H9 (cell line): ENCODE measurements at regions not wholly inside any gene's neighbourhood (a gene's known extent, or its start where the extent isn't known, plus 50 kb on each side); places are given as distances from the start of the nearest gene placed in this dataset.

Source experiments
- DNase-seq: peaks from one replicate; pipeline ENCODE4 v3.0.0-alpha.2; 2017
- H2AFZ ChIP-seq: one replicate; pipeline ENCODE4 v1.6.1; 2013; ENCODE audit warnings: mild to moderate bottlenecking, low read length, control low read depth, moderate library complexity
- H2AK5ac ChIP-seq: 2 replicates; pipeline ENCODE4 v1.6.1; 2013; ENCODE audit warnings: low read length, control low read depth, mixed read lengths; ENCODE audit not compliant: insufficient read length
- H2BK120ac ChIP-seq: one replicate; pipeline ENCODE4 v1.6.1; 2013; ENCODE audit warnings: low read depth, mild to moderate bottlenecking, low read length, control low read depth, inconsistent platforms; ENCODE audit not compliant: poor library complexity, severe bottlenecking
- H2BK12ac ChIP-seq: 2 replicates; pipeline ENCODE4 v1.6.1; 2013; ENCODE audit warnings: low read length, control low read depth, mixed read lengths, low read depth; ENCODE audit not compliant: insufficient read length
- H2BK15ac ChIP-seq: 2 replicates; pipeline ENCODE4 v1.6.1; 2013; ENCODE audit warnings: low read depth, low read length, control low read depth
- H2BK20ac ChIP-seq: one replicate; pipeline ENCODE4 v1.6.1; 2013; ENCODE audit warnings: low read depth, mild to moderate bottlenecking, low read length, control low read depth, inconsistent platforms; ENCODE audit not compliant: poor library complexity, severe bottlenecking
- H2BK5ac ChIP-seq: 2 replicates; pipeline ENCODE4 v1.6.1; 2013; ENCODE audit warnings: low read length, control low read depth, mixed read lengths; ENCODE audit not compliant: insufficient read length
- H3K14ac ChIP-seq: 2 replicates; pipeline ENCODE4 v1.6.1; 2013; ENCODE audit warnings: low read length, control low read depth; ENCODE audit not compliant: insufficient read depth
- H3K18ac ChIP-seq: 2 replicates; pipeline ENCODE4 v1.6.1; 2013; ENCODE audit warnings: low read depth, mild to moderate bottlenecking, mixed read lengths, low read length, control low read depth; ENCODE audit not compliant: insufficient read length
- H3K23ac ChIP-seq: 2 replicates; pipeline ENCODE4 v1.6.1; 2013; ENCODE audit warnings: low read length, control low read depth, mixed read lengths, low read depth; ENCODE audit not compliant: insufficient read length
- H3K23me2 ChIP-seq: 2 replicates; pipeline ENCODE4 v1.6.1; 2013; ENCODE audit warnings: low read depth, mild to moderate bottlenecking, mixed read lengths, low read length, control low read depth; ENCODE audit not compliant: insufficient read length, poor library complexity, severe bottlenecking
- H3K27ac ChIP-seq: 2 replicates; pipeline ENCODE4 v1.5.1; 2013; ENCODE audit warnings: low read length, control low read depth, mixed read lengths, low read depth; ENCODE audit not compliant: insufficient read length
- H3K27me3 ChIP-seq: 2 replicates; pipeline ENCODE4 v1.6.1; 2013; ENCODE audit warnings: low read length, control low read depth, inconsistent platforms; ENCODE audit not compliant: insufficient read depth
- H3K4ac ChIP-seq: 2 replicates; pipeline ENCODE4 v1.6.1; 2013; ENCODE audit warnings: low read depth, mild to moderate bottlenecking, control low read depth, inconsistent platforms, low read length, moderate library complexity
- H3K4me1 ChIP-seq: 2 replicates; pipeline ENCODE4 v1.6.1; 2013; ENCODE audit warnings: low read length, control low read depth, inconsistent platforms; ENCODE audit not compliant: insufficient read depth
- H3K4me2 ChIP-seq: 2 replicates; pipeline ENCODE4 v1.6.1; 2013; ENCODE audit warnings: low read length, control low read depth, mixed read lengths; ENCODE audit not compliant: insufficient read length, insufficient read depth
- H3K56ac ChIP-seq: 2 replicates; pipeline ENCODE4 v1.6.1; 2013; ENCODE audit warnings: low read depth, mild to moderate bottlenecking, mixed read lengths, low read length, control low read depth; ENCODE audit not compliant: insufficient read length
- H3K79me1 ChIP-seq: 2 replicates; pipeline ENCODE4 v1.6.1; 2013; ENCODE audit warnings: low read depth, mild to moderate bottlenecking, moderate library complexity, low read length, control low read depth, inconsistent platforms; ENCODE audit not compliant: insufficient read depth, poor library complexity, severe bottlenecking
- H3K79me2 ChIP-seq: 2 replicates; pipeline ENCODE4 v1.6.1; 2013; ENCODE audit warnings: low read length, control low read depth, inconsistent platforms; ENCODE audit not compliant: insufficient read depth
- H3K9ac ChIP-seq: 2 replicates; pipeline ENCODE4 v1.6.1; 2013; ENCODE audit warnings: low read length, control low read depth, mixed read lengths; ENCODE audit not compliant: insufficient read length; ENCODE audit errors: extremely low read depth
- H3K9me3 ChIP-seq: one replicate; pipeline ENCODE4 v1.6.1; 2013; ENCODE audit warnings: low read depth, low read length, inconsistent platforms; ENCODE audit not compliant: control insufficient read depth
- H3T11ph ChIP-seq: one replicate; pipeline ENCODE4 v1.6.1; 2013; ENCODE audit warnings: mild to moderate bottlenecking, low read length, control low read depth, inconsistent platforms
- H4K20me1 ChIP-seq: one replicate; pipeline ENCODE4 v1.6.1; 2013; ENCODE audit not compliant: control insufficient read depth, insufficient read length, insufficient read depth
- H4K5ac ChIP-seq: 2 replicates; pipeline ENCODE4 v1.6.1; 2013; ENCODE audit warnings: low read depth, mild to moderate bottlenecking, mixed read lengths, low read length, control low read depth; ENCODE audit not compliant: insufficient read length
- H4K8ac ChIP-seq: replicated peaks from 2 replicates; pipeline ENCODE4 v1.6.1; 2013; ENCODE audit warnings: low read length, control low read depth, mixed read lengths, low read depth; ENCODE audit not compliant: insufficient read length
- H4K91ac ChIP-seq: 2 replicates; pipeline ENCODE4 v1.6.1; 2013; ENCODE audit warnings: low read depth, mild to moderate bottlenecking, moderate library complexity, mixed read lengths, low read length, control low read depth; ENCODE audit not compliant: insufficient read length
- H3K27ac Mint-ChIP-seq, 3 experiments: 2 replicates in 2 of 3; 3 replicates in 1 of 3; pipeline ENCODE4 v1.8.0; 2020 to 2021; ENCODE audit warnings: mixed read lengths in 3 of 3, mild to moderate bottlenecking in 1 of 3, moderate library complexity in 1 of 3
- H3K27me3 Mint-ChIP-seq: 2 replicates; pipeline ENCODE4 v1.8.0; 2021; ENCODE audit warnings: low read depth, mild to moderate bottlenecking, moderate library complexity, mixed read lengths
- H3K36me3 Mint-ChIP-seq, 3 experiments: 2 replicates in 2 of 3; 3 replicates in 1 of 3; pipeline ENCODE4 v1.8.0; 2020 to 2021; ENCODE audit warnings: low read depth in 3 of 3, mixed read lengths in 3 of 3; ENCODE audit not compliant: insufficient read depth in 1 of 3
- H3K4me1 Mint-ChIP-seq, 2 experiments: 2 replicates each; pipeline ENCODE4 v1.8.0; 2020; ENCODE audit warnings: mixed read lengths in 2 of 2
- H3K4me3 Mint-ChIP-seq, 2 experiments: 2 replicates in 1 of 2; 3 replicates in 1 of 2; pipeline ENCODE4 v1.8.0; 2020 to 2021; ENCODE audit warnings: mild to moderate bottlenecking in 2 of 2, mixed read lengths in 2 of 2, moderate library complexity in 1 of 2
- H3K9me3 Mint-ChIP-seq, 2 experiments: 2 replicates in 1 of 2; 3 replicates in 1 of 2; pipeline ENCODE4 v1.8.0; 2020; ENCODE audit warnings: mild to moderate bottlenecking in 2 of 2, mixed read lengths in 2 of 2, moderate library complexity in 1 of 2
- WGBS: extraction: QIAGEN DNeasy Blood & Tissue Kit; methylation state at CpG from one replicate; pipeline ENCODE4 v1.1.7; 2013; ENCODE audit warnings: missing lambda C conversion rate, low lambda C conversion rate, mixed read lengths; ENCODE audit not compliant: insufficient read length; ENCODE audit errors: extremely low coverage; 5-methylcytosine and 5-hydroxymethylcytosine counted together
- TF ChIP-seq, protein P1 (sequence below): fragments of 200-600 bp; sonication (generic); conservative IDR thresholded peaks from 3 replicates; pipeline ENCODE4 v1.8.0; 2021; ENCODE audit warnings: antibody characterized with exemption, mild to moderate bottlenecking

DNA sequence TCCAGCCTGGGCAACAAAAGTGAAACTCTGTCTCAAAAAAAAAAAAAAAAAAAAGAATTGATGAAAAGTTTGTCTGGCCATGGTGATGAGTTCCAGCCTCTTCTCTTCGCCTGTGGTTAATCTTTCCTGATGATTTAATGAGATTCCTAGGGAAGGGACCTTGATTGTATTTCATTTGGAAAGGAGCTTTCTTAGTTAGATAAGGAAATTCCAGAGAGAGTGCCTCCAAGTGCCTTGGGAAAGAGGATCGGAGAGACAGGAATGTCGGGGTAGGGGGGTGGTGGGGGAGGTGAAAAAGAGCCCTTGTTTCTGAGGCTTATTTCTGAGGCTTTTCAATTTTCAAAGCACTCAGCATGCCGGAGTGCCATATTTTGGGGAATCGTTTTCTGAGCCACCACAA is 93.2 kb upstream of the SIAH1 start:
- TF ChIP-seq, protein P1, sequence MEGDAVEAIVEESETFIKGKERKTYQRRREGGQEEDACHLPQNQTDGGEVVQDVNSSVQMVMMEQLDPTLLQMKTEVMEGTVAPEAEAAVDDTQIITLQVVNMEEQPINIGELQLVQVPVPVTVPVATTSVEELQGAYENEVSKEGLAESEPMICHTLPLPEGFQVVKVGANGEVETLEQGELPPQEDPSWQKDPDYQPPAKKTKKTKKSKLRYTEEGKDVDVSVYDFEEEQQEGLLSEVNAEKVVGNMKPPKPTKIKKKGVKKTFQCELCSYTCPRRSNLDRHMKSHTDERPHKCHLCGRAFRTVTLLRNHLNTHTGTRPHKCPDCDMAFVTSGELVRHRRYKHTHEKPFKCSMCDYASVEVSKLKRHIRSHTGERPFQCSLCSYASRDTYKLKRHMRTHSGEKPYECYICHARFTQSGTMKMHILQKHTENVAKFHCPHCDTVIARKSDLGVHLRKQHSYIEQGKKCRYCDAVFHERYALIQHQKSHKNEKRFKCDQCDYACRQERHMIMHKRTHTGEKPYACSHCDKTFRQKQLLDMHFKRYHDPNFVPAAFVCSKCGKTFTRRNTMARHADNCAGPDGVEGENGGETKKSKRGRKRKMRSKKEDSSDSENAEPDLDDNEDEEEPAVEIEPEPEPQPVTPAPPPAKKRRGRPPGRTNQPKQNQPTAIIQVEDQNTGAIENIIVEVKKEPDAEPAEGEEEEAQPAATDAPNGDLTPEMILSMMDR: no peak
- Histone ChIP-seq H3K23ac (no peak overlapping the region), H2BK120ac (no peak overlapping the region), H3K79me2 (no peaks in the 10 kb centered on the region), H3K9ac (no peak overlapping the region), H4K91ac (no peak overlapping the region), H3K79me1 (no peaks in the 10 kb centered on the region), H4K5ac (no peak overlapping the region), H3K27me3 (no peaks in the 10 kb centered on the region), H2BK20ac (no peak overlapping the region), H3K23me2 (no peaks in the 10 kb centered on the region), H3T11ph (no peak overlapping the region), H3K14ac (no peak overlapping the region), H3K27ac (no peak overlapping the region), H3K9me3 (no peaks in the 10 kb centered on the region), H2AK5ac (no peak overlapping the region), H2BK15ac (no peak overlapping the region), H2BK5ac (no peak overlapping the region), H4K20me1 (no peaks in the 10 kb centered on the region), H3K4me2 (no peak overlapping the region), H3K56ac (no peak overlapping the region), H3K4me1 (no peaks in the 10 kb centered on the region), H3K4ac (no peak overlapping the region), H2BK12ac (no peak overlapping the region), H4K8ac (no peak overlapping the region), H3K18ac (no peak overlapping the region), H2AFZ (no peak overlapping the region)
- H3K4me3 Mint-ChIP-seq: no peak overlapping the region
- peaks cover 18 to 22% of the 10 kb centered on the region in 2 experiments for H3K4me1 Mint-ChIP-seq
- DNase-seq: no peak
- H3K9me3 Mint-ChIP-seq: peaks cover 11 to 13% of the 10 kb centered on the region in 2 experiments
- H3K27ac Mint-ChIP-seq: peak overlapping the region in 1 of 3 experiments; percentile 93; a peak in 1 of 7 replicates
- WGBS: no CpG with 5 or more reads among the region's 5 CpGs
- peaks cover 0 to 6% (median 0%) of the 10 kb centered on the region in 3 experiments; a peak in 3 of 7 replicates for H3K36me3 Mint-ChIP-seq
- peaks cover 2% of the 10 kb centered on the region for H3K27me3 Mint-ChIP-seq
